PC-3 (cell line): ENCODE measurements at regions not wholly inside any gene's neighbourhood (a gene's known extent, or its start where the extent isn't known, plus 50 kb on each side); places are given as distances from the start of the nearest gene placed in this dataset.

Experiments used
- ATAC-seq: fragments of 200-7000 bp; cut with Tn5 transposase; 2 replicates; pipeline ENCODE4 v1.9.1; 2020; ENCODE audit warnings: mild to moderate bottlenecking, moderate library complexity
- BruUV-seq: library from RNA; stranded (reverse); fragments of 400-500 nt; replicated peaks from 2 replicates; lab custom pipeline; 2021; lab: Mats Ljungman, UMichigan
- CTCF ChIA-PET: fragments of 300-600 bp; sonication (Branson Sonifier 250); formaldehyde crosslinking; loops from one replicate; lab custom pipeline; 2022; ENCODE audit warnings: antibody characterized with exemption; lab: Charles Lee
- POLR2A ChIA-PET: fragments of 300-600 bp; sonication (Branson Sonifier 250); formaldehyde crosslinking; loops from one replicate; lab custom pipeline; 2022; ENCODE audit warnings: antibody characterized with exemption; ENCODE audit not compliant: unreplicated experiment; lab: Charles Lee
- DNase-seq: peaks from one replicate; pipeline ENCODE4 v3.0.0-alpha.2; 2015
- H2AFZ ChIP-seq: fragments of 300-600 bp; sonication (generic); 2 replicates; pipeline ENCODE4 v1.6.0; 2016; ENCODE audit warnings: antibody characterized with exemption, low read length
- H3F3A ChIP-seq: fragments of 300-600 bp; sonication (generic); one replicate; pipeline ENCODE4 v1.6.0; 2017; ENCODE audit warnings: antibody characterized with exemption, low read length, control low read depth, mild to moderate bottlenecking; ENCODE audit not compliant: unreplicated experiment
- H3K27ac ChIP-seq: fragments of 300-600 bp; sonication (generic); 2 replicates; pipeline ENCODE4 v1.5.1; 2016; ENCODE audit warnings: mild to moderate bottlenecking, low read length
- H3K27me3 ChIP-seq: fragments of 300-600 bp; sonication (generic); 2 replicates; pipeline ENCODE4 v1.6.1; 2016; ENCODE audit warnings: low read length, mixed read lengths
- H3K36me3 ChIP-seq: fragments of 300-600 bp; sonication (generic); 2 replicates; pipeline ENCODE4 v1.6.1; 2016; ENCODE audit warnings: low read depth, mixed run types, low read length, mixed read lengths
- H3K4me1 ChIP-seq: fragments of 300-600 bp; sonication (generic); 2 replicates; pipeline ENCODE4 v1.5.1; 2016; ENCODE audit warnings: low read length; ENCODE audit not compliant: insufficient read depth
- H3K4me2 ChIP-seq: fragments of 300-600 bp; sonication (generic); 2 replicates; pipeline ENCODE4 v1.6.0; 2016; ENCODE audit warnings: low read length
- H3K4me3 ChIP-seq: fragments of 300-600 bp; sonication (generic); 2 replicates; pipeline ENCODE4 v1.5.1; 2016; ENCODE audit warnings: mild to moderate bottlenecking, low read length, mixed read lengths
- H3K79me2 ChIP-seq: fragments of 300-600 bp; sonication (generic); 2 replicates; pipeline ENCODE4 v1.6.1; 2017; ENCODE audit warnings: low read length, mixed read lengths
- H3K9ac ChIP-seq: fragments of 300-600 bp; sonication (generic); 2 replicates; pipeline ENCODE4 v1.6.0; 2016; ENCODE audit warnings: mild to moderate bottlenecking, low read length
- H3K9me2 ChIP-seq: fragments of 300-600 bp; sonication (generic); replicated peaks from 2 replicates; pipeline ENCODE4 v1.6.1; 2016; ENCODE audit warnings: mixed run types, low read length, mixed read lengths
- H3K9me3 ChIP-seq: fragments of 300-600 bp; sonication (generic); 2 replicates; pipeline ENCODE4 v1.6.1; 2016; ENCODE audit warnings: low read length, mixed read lengths
- H4K20me1 ChIP-seq: fragments of 300-600 bp; sonication (generic); 2 replicates; pipeline ENCODE4 v1.6.1; 2016; ENCODE audit warnings: low read length, mixed read lengths
- EZH2 ChIP-seq: fragments of 300-600 bp; sonication (generic); IDR thresholded peaks from one replicate; pipeline ENCODE4 v1.6.1; 2017; ENCODE audit warnings: antibody characterized with exemption, mild to moderate bottlenecking, low read length; ENCODE audit not compliant: unreplicated experiment
- EZH2phosphoT487 ChIP-seq: fragments of 300-600 bp; sonication (generic); IDR thresholded peaks from 2 replicates; pipeline ENCODE4 v1.6.1; 2018; ENCODE audit warnings: mild to moderate bottlenecking, antibody characterized with exemption, low read length, borderline replicate concordance
- intact Hi-C: fragments of 100-400 bp; cut with micrococcal nuclease; formaldehyde crosslinking; loops from 2 replicates; pipeline ENCODE4 v1.9.0; 2023
- TF ChIP-seq, protein P1 (sequence below): fragments of 300-600 bp; sonication (generic); conservative IDR thresholded peaks from 2 replicates; pipeline ENCODE4 v1.5.1; 2017; ENCODE audit warnings: antibody characterized with exemption, low read depth, mild to moderate bottlenecking, low read length

DNA sequence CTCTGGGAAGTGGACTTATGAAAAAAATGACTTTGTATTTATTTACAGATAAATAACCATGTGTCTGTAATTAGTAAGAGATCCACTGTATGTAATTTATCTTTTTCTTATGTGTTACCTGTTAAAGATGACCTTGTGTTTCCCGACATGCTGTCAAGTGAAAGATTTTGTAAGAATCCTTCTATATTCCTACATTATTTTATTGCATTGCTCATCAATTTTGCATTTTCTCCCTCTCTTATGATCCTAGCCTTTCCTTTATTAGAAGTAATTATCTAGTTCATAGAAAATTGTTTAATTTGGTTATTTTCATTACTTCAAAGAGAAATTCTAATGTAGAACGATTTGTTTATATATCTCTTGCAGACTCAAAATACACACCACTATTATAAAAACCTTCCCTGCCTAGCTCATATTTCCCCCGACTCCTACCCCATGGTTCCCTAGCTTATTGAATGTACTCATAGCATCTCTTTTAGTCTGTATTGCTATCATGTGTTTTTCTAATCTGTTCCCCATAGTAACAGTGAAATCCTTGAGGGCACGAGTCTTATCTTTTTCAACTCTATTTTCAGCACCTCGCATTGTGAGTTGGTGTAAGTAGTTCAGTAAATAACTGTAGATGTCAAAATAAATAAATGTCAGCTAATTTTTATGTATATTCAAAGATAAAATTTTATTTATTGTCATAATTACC, 774.4 kb downstream of the HDGFL1 start:
- peaks cover 8% of the 10 kb centered on the region for H3K4me1 ChIP-seq
- no peaks in the 10 kb centered on the region for H3K9me2 ChIP-seq
- no peak for TF ChIP-seq EZH2phosphoT487
- H3K27me3 ChIP-seq: no peaks in the 10 kb centered on the region
- H3K9ac ChIP-seq: no peak overlapping the region
- ChIA-PET POLR2A (no interaction called here), CTCF (no interaction called here)
- ATAC-seq: no peak
- H3K4me2 ChIP-seq: no peak overlapping the region
- H3K9me3 ChIP-seq: no peaks in the 10 kb centered on the region
- H3K36me3 ChIP-seq: no peaks in the 10 kb centered on the region
- H3F3A ChIP-seq: no peaks in the 10 kb centered on the region
- no TSS peak for BruUV-seq
- H3K4me3 ChIP-seq: no peak overlapping the region
- H3K27ac ChIP-seq: no peak overlapping the region
- H2AFZ ChIP-seq: no peak overlapping the region
- no peaks in the 10 kb centered on the region for H3K79me2 ChIP-seq
- DNase-seq: no peak
- intact Hi-C loops: no loop called here
- no peaks in the 10 kb centered on the region for H4K20me1 ChIP-seq

- intact Hi-C loops: no loop called here
- no peak for ATAC-seq
Observed at GRCh38 chr6:23348185-23348584, 777.8 kb upstream of the NRSN1 start.

DNA sequence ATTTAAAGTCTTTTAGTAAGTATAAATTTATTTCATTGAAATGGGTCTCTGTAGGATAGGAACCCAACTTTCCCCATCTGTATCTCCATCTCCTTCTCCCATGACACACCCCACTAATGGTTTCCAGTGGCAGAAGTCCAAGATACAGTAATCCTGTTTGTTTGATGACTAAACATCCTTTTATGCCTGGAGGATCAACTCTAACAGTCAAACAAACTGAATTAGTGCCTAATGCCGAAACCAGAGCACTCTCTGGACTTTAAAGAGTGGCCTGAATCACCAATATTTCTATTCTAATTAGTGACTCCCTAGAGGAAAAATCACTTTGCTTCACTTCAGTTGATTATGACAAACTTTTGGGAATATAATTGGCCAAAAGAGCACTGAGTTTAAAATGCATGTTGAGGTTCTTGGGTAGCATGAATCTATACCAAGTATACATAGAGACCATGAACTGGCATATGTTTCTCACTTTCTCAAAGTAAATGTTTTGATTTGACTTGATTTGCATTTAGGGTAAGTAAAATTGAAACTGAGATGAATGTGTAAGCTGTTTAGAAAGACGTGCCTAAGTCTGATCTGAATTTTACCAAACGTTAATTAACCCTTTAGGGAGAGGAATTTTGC, 776.4 kb upstream of the NRSN1 start:
- peak overlapping the region; percentile 83 for H3K4me2 ChIP-seq
- no peaks in the 10 kb centered on the region for H3K79me2 ChIP-seq
- no peaks in the 10 kb centered on the region for H4K20me1 ChIP-seq
- peak overlapping the region; percentile 44 for H3K4me3 ChIP-seq
- TSS peak; percentile 35 for BruUV-seq
- H2AFZ ChIP-seq: peak overlapping the region; percentile 31; the same call in 1 of the 2 replicates
- CTCF ChIA-PET: no interaction called here
- peak overlapping the region; percentile 82 for H3K9ac ChIP-seq
- ATAC-seq: peak; percentile 82
- H3K36me3 ChIP-seq: no peaks in the 10 kb centered on the region
- POLR2A ChIA-PET: no interaction called here
- H3K9me3 ChIP-seq: no peaks in the 10 kb centered on the region
- intact Hi-C loops: no loop called here
- no peaks in the 10 kb centered on the region for H3K27me3 ChIP-seq
- H3K27ac ChIP-seq: peak overlapping the region; percentile 98
- peaks cover 37% of the 10 kb centered on the region for H3K4me1 ChIP-seq
- DNase-seq: peak; percentile 99
- no peaks in the 10 kb centered on the region for H3K9me2 ChIP-seq
- H3F3A ChIP-seq: peaks cover 10% of the 10 kb centered on the region
- TF ChIP-seq, protein P1, sequence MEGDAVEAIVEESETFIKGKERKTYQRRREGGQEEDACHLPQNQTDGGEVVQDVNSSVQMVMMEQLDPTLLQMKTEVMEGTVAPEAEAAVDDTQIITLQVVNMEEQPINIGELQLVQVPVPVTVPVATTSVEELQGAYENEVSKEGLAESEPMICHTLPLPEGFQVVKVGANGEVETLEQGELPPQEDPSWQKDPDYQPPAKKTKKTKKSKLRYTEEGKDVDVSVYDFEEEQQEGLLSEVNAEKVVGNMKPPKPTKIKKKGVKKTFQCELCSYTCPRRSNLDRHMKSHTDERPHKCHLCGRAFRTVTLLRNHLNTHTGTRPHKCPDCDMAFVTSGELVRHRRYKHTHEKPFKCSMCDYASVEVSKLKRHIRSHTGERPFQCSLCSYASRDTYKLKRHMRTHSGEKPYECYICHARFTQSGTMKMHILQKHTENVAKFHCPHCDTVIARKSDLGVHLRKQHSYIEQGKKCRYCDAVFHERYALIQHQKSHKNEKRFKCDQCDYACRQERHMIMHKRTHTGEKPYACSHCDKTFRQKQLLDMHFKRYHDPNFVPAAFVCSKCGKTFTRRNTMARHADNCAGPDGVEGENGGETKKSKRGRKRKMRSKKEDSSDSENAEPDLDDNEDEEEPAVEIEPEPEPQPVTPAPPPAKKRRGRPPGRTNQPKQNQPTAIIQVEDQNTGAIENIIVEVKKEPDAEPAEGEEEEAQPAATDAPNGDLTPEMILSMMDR: no peak
- TF ChIP-seq EZH2phosphoT487 (no peak), EZH2 (no peak)

More at GRCh38 chr6:23348185-23348584, 777.8 kb upstream of the NRSN1 start:
- no peak for DNase-seq
- no peak overlapping the region for H3K9ac ChIP-seq
- no peaks in the 10 kb centered on the region for H3K27me3 ChIP-seq
- H2AFZ ChIP-seq: no peak overlapping the region; the same call in 1 of the 2 replicates
- H3K9me3 ChIP-seq: no peaks in the 10 kb centered on the region
- no peaks in the 10 kb centered on the region for H4K20me1 ChIP-seq
- H3K4me3 ChIP-seq: no peak overlapping the region
- POLR2A ChIA-PET: no interaction called here
- no TSS peak for BruUV-seq
- H3K79me2 ChIP-seq: no peaks in the 10 kb centered on the region
- H3K4me1 ChIP-seq: peaks cover 37% of the 10 kb centered on the region
- CTCF ChIA-PET: no interaction called here
- H3K27ac ChIP-seq: peak overlapping the region; percentile 98; the same call in 1 of the 2 replicates
- peaks cover 10% of the 10 kb centered on the region for H3F3A ChIP-seq
- no peaks in the 10 kb centered on the region for H3K9me2 ChIP-seq
- no peak overlapping the region for H3K4me2 ChIP-seq
- TF ChIP-seq EZH2phosphoT487 (no peak), EZH2 (no peak)
- TF ChIP-seq, protein P1: no peak
- no peaks in the 10 kb centered on the region for H3K36me3 ChIP-seq
